ENCODE measurements at regions not wholly inside any gene's neighbourhood (a gene's known extent, or its start where the extent isn't known, plus 50 kb on each side); places are given as distances from the start of the nearest gene placed in this dataset.

GRCh38 chr6:163831736-163832135 lies 417.2 kb downstream of the QKI start:
- DNase-seq (ENCODE audit: low spot score), result no peak

- DNase-seq (ENCODE audit: low spot score), result no peak
These were observed 416.1 kb downstream of the QKI start for GRCh38 chr6:163830641-163831040.

DNA sequence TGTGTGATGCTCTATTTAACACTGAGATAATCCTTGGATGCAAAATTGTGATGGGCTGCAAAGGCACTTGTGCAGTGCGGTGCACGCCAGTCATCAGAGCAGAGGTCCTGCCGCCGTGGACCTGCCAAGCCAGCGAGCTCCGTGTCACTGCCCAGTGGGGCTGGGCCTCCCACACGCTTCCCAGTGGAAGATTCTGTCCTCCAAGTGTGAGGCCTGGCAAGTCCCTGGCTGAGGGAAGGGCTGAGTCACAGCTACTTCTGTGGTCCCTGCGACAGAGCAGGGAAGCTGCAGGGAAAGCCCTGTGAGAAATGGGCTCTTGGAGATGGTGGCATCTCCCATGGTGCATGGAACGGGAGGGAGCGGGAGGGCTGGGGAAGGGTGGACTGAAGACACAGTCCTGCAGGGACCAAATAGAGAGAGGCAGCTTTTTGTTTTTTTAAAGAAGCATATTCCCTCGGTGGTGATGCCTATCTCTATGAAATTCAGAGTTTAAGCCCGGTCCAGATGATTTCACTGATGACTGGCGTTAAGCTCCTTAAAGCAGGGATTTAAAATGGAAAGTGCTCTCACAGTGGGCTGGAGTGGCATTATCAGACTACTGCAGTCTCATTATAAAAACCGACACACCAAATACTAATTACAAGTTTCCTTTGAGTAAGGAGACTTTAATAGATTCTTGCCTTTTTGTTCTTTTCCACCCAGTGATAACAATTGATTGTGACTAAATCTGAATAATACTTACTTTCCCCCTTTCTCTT lies 413.7 kb downstream of the QKI start:
- DNase-seq (ENCODE audit: low spot score), result no peak

GRCh38 chr6:163827143-163827542 lies 412.6 kb downstream of the QKI start:
- DNase-seq (ENCODE audit: low spot score), result no peak

DNA sequence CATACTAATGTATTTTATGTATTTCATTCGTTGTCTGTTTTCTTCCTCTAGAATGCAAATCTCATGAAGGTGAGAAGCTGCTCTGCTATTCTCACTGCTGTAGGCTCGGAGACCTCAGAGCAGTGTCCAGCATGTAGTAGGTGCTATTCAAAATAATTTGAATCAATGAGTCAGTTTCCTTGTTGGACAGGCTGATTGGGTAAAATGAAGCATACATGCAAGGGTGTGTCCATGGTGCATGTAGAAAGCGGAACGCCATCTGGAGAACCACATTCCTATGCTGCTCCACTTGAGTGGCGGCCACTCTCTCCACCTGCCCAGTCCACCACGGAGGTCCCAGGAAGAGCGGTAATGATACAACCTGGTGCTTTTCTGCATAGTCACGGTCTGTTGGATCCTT lies 412.1 kb downstream of the QKI start:
- DNase-seq (ENCODE audit: low spot score), result no peak

DNA sequence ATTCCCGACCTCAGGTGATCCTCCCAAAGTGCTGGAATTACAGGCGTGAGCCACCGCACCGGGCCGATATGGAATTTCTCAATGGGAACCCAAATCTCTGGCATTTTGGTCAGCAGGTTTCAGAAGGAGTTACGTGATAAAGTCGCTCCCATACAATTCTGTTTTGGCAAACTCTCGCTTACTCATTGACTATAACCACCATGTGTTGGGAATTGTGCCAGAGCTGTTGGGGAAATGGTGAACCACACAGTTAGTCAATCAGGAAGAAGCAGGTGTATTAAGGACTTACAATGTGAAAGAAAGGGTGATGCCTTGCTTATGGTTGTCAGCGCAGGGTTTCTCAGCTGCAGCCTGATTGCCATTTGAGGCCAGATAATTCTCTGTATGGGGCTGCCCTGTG lies 410.5 kb downstream of the QKI start:
- DNase-seq (ENCODE audit: low spot score), result no peak

GRCh38 chr6:163823577-163823976 lies 409.1 kb downstream of the QKI start:
- no peak for DNase-seq (ENCODE audit: low spot score)

DNA sequence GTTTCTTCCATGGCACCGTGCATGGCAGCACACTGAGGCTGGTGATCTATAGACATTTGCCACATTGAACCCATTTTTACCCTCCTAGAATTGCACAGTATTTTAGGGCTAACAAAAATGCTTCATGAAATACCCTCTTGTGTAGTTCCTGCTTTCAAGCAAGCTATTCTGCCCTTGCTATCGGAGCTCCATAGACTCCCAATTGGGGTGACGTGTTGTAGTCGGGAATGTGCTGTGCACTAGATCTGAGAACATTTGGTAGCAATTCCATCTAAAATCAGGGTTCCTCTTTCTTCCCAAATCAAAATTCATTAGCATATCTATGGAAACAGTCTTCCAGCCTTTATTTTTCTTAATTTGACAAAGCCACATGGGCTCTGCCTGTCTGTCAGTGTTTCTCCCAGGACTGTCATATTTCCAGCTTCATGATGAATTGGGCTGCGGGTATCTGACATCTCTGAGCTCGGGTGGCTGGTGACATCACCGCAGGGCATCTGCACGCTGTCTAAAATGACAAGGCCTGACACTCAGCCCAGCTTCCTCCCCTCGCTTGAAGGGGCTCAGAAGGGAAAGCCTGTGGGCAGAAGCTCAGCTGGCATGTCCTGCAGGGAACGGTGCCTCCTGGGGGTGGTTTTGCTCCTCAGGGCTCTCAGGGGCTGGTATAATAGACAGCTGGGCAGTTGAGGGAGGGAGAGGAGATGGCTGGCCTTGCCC lies 406.4 kb downstream of the QKI start:
- DNase-seq (ENCODE audit: low spot score), result no peak

DNA sequence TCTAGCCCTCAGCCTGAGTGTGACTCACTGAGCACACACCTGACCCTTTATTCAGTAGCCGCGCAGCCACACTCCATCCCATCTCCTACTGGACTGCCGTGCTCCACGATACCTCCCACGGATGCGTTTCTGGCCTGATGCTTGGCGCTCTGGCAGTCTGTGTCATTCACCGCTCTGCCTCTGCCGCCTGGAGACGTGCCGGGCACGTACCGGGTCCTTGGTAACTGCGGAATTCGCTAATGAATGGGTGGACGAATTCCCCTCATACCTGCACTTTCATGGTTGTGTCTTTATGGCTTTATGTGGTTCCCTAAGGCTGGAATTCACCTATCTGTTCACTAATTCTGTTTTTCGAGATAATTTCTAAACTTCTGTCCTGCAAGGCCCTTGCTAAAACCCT lies 405.7 kb downstream of the QKI start:
- no peak for DNase-seq (ENCODE audit: low spot score)

DNA sequence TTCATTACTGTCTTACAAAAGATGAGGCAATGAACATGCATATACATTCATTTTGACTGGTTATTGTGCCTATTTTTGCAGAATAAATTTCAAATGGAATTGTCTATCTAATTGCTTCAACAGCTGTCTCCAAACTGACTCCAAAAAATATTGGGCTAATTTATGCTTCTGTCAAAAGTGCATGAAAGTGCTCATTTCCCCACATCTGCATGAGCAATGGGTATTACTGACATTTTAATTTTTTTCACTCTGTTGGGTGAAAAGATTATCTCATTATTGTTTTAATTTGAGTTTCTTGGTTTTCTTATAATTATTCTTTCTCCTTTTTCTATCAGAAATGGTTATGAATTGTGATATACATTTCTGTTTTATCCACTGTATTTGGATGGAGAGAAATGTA lies 404.2 kb downstream of the QKI start:
- DNase-seq (ENCODE audit: low spot score), result no peak

DNA sequence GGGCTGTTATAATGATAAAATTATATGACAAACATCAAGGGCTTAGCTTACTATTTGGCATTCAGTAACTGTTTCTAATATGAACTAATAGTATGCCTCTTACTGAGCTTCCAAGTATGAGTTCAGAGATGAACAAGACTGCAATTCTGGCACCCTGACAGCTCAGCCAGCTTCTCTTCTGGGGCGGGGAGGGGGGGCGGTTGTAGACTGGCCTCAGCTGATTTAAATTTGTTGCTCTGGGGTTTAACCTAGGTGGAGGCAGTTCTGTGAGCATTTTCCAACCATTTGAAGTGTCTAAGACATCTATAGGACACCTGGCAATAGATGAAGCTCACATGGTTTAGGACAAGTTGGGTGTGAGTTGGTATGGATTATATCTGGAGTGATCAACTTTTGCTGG lies 401.9 kb downstream of the QKI start:
- DNase-seq (ENCODE audit: low spot score), result no peak

- no peak for DNase-seq (ENCODE audit: low spot score)
These were observed 401.3 kb downstream of the QKI start for GRCh38 chr6:163815796-163816195.

GRCh38 chr6:163814494-163815364 lies 400.2 kb downstream of the QKI start:
- no peak for DNase-seq (ENCODE audit: low spot score)

GRCh38 chr6:163813979-163814493 lies 399.5 kb downstream of the QKI start:
- DNase-seq (ENCODE audit: low spot score), result no peak

DNA sequence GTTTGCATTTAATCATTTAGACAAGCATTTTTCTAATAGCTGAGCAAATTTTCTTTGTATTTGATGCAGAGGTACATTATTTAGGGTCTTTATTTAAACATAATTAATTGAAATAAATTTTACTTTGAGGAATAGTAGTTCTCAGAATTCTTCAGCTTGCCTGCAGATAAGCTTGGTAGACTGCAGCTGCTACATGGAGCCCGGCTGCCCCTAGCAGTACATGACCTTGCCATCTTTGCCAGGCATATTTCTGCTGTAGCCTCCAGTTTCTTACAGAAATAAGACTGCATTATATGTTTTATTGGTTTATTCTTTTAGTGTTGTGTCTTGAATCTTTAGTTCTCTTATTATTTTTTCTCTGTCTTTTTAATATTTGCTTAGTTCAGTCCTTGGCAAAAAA lies 396.8 kb downstream of the QKI start:
- no peak for DNase-seq (ENCODE audit: low spot score)

DNA sequence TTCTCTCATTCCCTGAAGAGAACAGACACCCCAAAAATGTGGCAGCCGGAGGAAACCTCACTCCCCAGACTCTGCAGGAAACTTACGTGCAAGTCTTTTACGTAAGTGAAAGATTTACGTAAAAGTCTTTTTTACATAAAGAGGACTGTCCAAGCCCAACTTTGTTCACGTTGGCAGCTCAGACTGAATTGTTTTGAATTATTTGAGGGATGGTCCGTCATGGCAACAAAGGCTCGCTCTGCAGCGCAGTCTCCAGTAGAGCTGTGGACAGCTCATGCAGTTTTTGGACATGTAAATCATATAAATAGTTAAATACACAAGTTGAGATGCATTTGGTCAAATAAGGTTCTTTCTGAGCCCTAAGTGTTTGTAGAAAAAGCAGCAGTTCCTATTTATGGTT lies 394.8 kb downstream of the QKI start:
- no peak for DNase-seq (ENCODE audit: low spot score)

GRCh38 chr6:163808871-163809270 lies 394.4 kb downstream of the QKI start:
- DNase-seq (ENCODE audit: low spot score), result no peak

GRCh38 chr6:163808231-163808630 lies 393.7 kb downstream of the QKI start:
- no peak for DNase-seq (ENCODE audit: low spot score)

- no peak for DNase-seq (ENCODE audit: low spot score)
These were observed 392.4 kb downstream of the QKI start for GRCh38 chr6:163806755-163807499.

DNA sequence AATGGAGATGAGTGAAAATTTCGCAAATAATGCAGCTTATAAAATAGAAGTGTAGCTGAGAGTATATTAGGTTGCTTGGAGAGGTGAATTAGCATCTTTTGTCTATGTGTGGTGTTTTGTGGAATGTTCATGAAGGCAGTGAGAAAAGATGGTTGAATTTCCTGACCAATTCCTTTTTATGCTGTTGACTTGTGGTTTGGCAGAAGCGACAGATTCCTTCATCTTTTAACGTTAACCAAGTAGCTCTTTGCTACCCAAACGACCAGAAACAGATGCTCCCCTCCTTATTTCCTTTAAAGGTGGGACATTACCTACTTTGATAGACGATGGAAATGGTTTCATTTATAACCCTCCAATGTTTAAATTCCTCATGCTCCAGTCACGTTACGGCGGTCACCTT lies 390.5 kb downstream of the QKI start:
- no peak for DNase-seq (ENCODE audit: low spot score)

DNA sequence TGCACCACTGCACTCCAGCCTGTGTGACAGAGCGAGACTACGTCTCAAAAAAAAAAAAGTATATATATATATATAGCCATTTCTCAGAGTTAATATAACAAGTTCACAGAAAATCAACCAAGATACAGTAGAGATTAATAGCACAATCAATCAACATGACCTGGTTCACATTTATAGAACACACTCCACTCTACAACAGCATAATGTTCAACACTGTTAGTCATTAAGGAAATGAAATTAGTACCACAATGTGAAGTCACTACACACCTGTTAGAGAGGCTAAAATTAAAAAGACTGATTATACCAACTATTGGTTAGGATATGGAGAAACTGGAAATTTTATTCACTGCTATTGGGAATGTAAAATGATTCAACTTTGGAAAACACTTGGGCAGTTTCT lies 387.7 kb downstream of the QKI start:
- DNase-seq (ENCODE audit: low spot score), result no peak

GRCh38 chr6:163797296-163797845 lies 382.9 kb downstream of the QKI start:
- no peak for DNase-seq (ENCODE audit: low spot score)

Data from HuH-7.5 (cell line).